GM12891 (cell line): ENCODE measurements at regions not wholly inside any gene's neighbourhood (a gene's known extent, or its start where the extent isn't known, plus 50 kb on each side); places are given as distances from the start of the nearest gene placed in this dataset.

Source experiments
- PAX5 ChIP-seq: IDR thresholded peaks from 2 replicates; pipeline ENCODE4 v1.6.1; 2011; ENCODE audit warnings: low read length, moderate library complexity, mild to moderate bottlenecking; ENCODE audit not compliant: insufficient read depth, severe bottlenecking
- POLR2A ChIP-seq: IDR thresholded peaks from 2 replicates; pipeline ENCODE4 v1.6.1; 2011; ENCODE audit warnings: low read depth, low read length, control low read depth
- POLR2AphosphoS5 ChIP-seq: IDR thresholded peaks from 2 replicates; pipeline ENCODE4 v1.6.1; 2011; ENCODE audit warnings: low read depth, low read length, control low read depth
- TAF1 ChIP-seq: IDR thresholded peaks from 2 replicates; pipeline ENCODE4 v1.6.1; 2011; ENCODE audit warnings: low read depth, low read length, control low read depth

- no peak for TF ChIP-seq PAX5
- TF ChIP-seq POLR2A = no peak
- no peak for TF ChIP-seq POLR2AphosphoS5
- no peak for TF ChIP-seq TAF1
These were observed 71.8 kb downstream of the TM2D3 start for GRCh38 chr15:101580431-101580830.
